ENCODE measurements at regions not wholly inside any gene's neighbourhood (a gene's known extent, or its start where the extent isn't known, plus 50 kb on each side); places are given as distances from the start of the nearest gene placed in this dataset.

- TF ChIP-seq GLIS3 (CRISPR knock-in tag; IDR thresholded peaks at IDR 0.05) (no peak), SNAI2 (CRISPR knock-in tag; IDR thresholded peaks at IDR 0.05) (no peak), OSR1 (CRISPR knock-in tag; IDR thresholded peaks at IDR 0.05) (no peak), ZNF8 (CRISPR knock-in tag; IDR thresholded peaks at IDR 0.05) (no peak), CREB5 (CRISPR knock-in tag; IDR thresholded peaks at IDR 0.05; ENCODE audit: low read depth) (no peak), TSHZ2 (CRISPR knock-in tag; IDR thresholded peaks at IDR 0.05) (no peak), ZNF565 (CRISPR knock-in tag; conservative IDR thresholded peaks at IDR 0.05; ENCODE audit: low read depth) (no peak), PATZ1 (CRISPR knock-in tag; IDR thresholded peaks at IDR 0.05; ENCODE audit: borderline replicate concordance) (no peak), ESRRG (CRISPR knock-in tag; IDR thresholded peaks at IDR 0.05) (no peak), ZFP3 (CRISPR knock-in tag; IDR thresholded peaks at IDR 0.05) (no peak), ARNTL (CRISPR knock-in tag; IDR thresholded peaks at IDR 0.05; ENCODE audit: borderline replicate concordance, low read depth) (no peak), TCF4 (CRISPR knock-in tag; IDR thresholded peaks at IDR 0.05; ENCODE audit: borderline replicate concordance) (no peak), ZNF70 (CRISPR knock-in tag; IDR thresholded peaks at IDR 0.05) (no peak), BACH2 (CRISPR knock-in tag; IDR thresholded peaks at IDR 0.05; ENCODE audit: borderline replicate concordance) (no peak), RARB (CRISPR knock-in tag; IDR thresholded peaks at IDR 0.05) (no peak), CSRNP3 (CRISPR knock-in tag; IDR thresholded peaks at IDR 0.05) (no peak), CSDC2 (CRISPR knock-in tag; IDR thresholded peaks at IDR 0.05) (no peak)
- no peak for ATAC-seq
Observed at GRCh38 chr14:29453045-29453444, 474.6 kb downstream of the PRKD1 start.

- ATAC-seq = no peak
Observed at GRCh38 chr14:29454026-29454693, 473.5 kb downstream of the PRKD1 start.

GRCh38 chr14:29458547-29458946 is 469.1 kb downstream of the PRKD1 start:
- ATAC-seq = no peak
- TF ChIP-seq SNAI2 (CRISPR knock-in tag; IDR thresholded peaks at IDR 0.05) (no peak), ESRRG (CRISPR knock-in tag; IDR thresholded peaks at IDR 0.05) (no peak), RARB (CRISPR knock-in tag; IDR thresholded peaks at IDR 0.05) (no peak), PATZ1 (CRISPR knock-in tag; IDR thresholded peaks at IDR 0.05; ENCODE audit: borderline replicate concordance) (no peak), OSR1 (CRISPR knock-in tag; IDR thresholded peaks at IDR 0.05) (no peak), ZNF565 (CRISPR knock-in tag; conservative IDR thresholded peaks at IDR 0.05; ENCODE audit: low read depth) (no peak), BACH2 (CRISPR knock-in tag; IDR thresholded peaks at IDR 0.05; ENCODE audit: borderline replicate concordance) (no peak), ZFP3 (CRISPR knock-in tag; IDR thresholded peaks at IDR 0.05) (no peak), ARNTL (CRISPR knock-in tag; IDR thresholded peaks at IDR 0.05; ENCODE audit: borderline replicate concordance, low read depth) (no peak), TSHZ2 (CRISPR knock-in tag; IDR thresholded peaks at IDR 0.05) (no peak), GLIS3 (CRISPR knock-in tag; IDR thresholded peaks at IDR 0.05) (no peak)

More at GRCh38 chr14:29454026-29454693, 473.5 kb downstream of the PRKD1 start:
- TF ChIP-seq CSDC2 (CRISPR knock-in tag; IDR thresholded peaks at IDR 0.05) (no peak), ZNF8 (CRISPR knock-in tag; IDR thresholded peaks at IDR 0.05) (no peak), ESRRG (CRISPR knock-in tag; IDR thresholded peaks at IDR 0.05) (no peak), PPARA (CRISPR knock-in tag; IDR thresholded peaks at IDR 0.05; ENCODE audit: borderline replicate concordance) (no peak), ZNF565 (CRISPR knock-in tag; conservative IDR thresholded peaks at IDR 0.05; ENCODE audit: low read depth) (no peak), POU6F1 (CRISPR knock-in tag; IDR thresholded peaks at IDR 0.05; ENCODE audit: borderline replicate concordance, low read depth) (no peak), OSR1 (CRISPR knock-in tag; IDR thresholded peaks at IDR 0.05) (no peak), ZFP3 (CRISPR knock-in tag; IDR thresholded peaks at IDR 0.05) (no peak)
